ENCODE measurements at regions not wholly inside any gene's neighbourhood (a gene's known extent, or its start where the extent isn't known, plus 50 kb on each side); places are given as distances from the start of the nearest gene placed in this dataset.

DNA sequence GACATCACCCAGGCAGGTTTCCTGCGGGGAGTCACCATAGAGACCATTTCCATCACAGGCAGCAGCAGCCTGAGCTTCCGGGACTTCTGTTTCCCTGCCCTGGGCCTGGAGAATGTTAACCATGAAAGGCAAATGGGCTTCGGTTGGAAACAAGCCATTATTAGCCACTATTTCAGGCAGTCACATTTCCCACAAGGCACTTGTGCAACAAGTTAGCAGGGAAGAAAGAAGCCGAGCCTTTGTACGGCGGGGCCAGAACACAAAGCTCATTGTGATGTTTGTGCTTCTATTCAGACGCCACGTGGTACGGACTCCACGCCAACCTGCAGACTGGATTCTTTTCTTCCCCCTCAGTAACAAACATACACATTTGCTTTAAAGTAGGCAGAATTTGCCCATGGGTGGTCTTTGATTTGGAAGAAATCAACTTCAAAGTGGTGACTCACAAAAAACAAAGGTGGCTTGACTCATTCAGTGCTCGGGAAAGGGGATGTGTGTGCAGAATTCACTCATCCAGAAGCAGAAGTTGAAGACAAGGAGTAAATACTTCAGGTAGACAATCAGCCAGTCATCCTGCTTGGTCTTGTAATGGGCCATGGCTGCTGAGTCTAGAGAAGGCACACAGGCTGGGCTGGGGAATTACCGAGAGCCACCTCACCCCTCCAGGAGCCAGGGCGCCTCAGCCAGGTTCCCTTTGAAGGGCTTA, 154.2 kb upstream of the PRMT8 start:
- DNase-seq (ENCODE audit: low spot score): peak; percentile 25

DNA sequence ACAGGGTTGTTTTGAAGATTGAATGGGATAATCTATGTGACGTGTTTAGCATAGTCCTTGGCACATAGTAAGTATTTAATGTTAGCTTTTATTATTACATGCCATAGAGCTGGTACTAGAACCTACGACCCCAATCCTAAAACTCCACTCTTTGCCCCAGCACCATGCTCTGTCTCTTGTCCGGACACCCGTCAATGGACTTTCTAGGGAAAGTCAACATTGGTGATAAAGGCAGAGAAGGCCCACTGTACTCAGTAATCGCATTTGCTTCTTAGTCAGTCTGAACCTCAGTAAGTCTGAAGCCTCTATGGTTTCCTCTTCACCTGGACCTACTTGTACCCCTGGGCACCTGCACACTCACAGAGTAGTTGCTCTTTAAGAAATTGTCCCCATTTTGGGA, 153.1 kb upstream of the PRMT8 start:
- no peak for DNase-seq (ENCODE audit: low spot score)

DNA sequence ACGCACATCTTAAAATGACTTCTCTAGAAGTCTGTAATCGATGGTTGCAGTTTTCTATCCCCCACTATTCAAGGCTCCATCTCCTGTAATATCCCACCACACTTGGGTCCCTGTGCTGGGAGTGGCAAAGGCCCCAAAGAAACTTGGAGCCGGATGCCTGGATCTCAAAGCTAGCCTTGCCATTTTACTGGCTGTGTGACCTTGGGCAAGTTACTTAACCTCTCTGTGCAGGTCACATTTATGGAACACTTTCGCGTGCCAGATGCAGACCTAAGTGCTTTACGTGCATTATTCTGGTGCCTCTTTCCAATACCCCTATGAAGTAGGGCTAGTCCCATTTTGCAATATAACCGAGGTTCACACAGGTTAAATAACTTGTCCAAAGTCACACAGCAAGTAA, 151.8 kb upstream of the PRMT8 start:
- no peak for DNase-seq (ENCODE audit: low spot score)

DNA sequence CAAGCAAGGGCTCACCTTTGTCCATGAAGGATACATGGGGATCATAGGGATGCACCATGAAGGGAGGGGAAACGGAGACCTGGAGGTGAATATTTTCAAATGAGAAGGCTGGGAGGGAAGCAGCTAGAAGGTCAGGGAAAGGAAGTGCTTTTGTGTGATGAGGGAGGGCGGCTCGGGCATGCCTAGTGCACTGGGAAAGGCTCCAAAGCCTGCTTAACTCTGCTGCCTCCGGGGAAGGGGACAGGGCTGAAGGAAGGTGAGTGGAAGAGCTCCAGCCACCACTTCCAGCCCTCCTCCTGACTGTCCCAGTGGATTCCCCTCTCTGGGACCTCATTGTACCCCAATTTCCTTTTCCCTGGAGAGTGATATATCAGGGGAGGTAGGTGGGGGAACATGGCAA, 149.4 kb upstream of the PRMT8 start:
- no peak for DNase-seq (ENCODE audit: low spot score)

- DNase-seq (ENCODE audit: low spot score): peak; percentile 35
These were observed 149.0 kb upstream of the PRMT8 start for GRCh38 chr12:3342051-3342450.

DNA sequence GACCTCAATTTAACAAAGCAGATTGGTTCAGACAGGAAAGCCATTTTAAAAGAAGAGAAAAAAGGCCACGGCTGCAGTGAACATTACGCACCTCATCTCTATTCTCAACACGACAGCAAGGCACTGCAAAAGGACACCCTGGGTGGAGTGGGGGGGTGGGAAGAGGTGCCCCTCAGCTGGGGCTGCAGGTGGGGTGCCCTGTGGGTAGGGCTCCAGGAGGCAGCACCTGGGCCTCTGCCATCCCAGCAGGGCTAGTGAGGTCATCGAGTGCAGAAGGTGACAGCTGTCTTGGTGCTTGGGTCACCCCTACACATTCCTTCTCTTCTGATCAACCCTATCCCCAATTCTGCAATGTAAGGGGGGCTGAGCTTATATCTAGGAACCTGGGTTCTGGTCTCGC, 142.9 kb upstream of the PRMT8 start:
- no peak for DNase-seq (ENCODE audit: low spot score)

DNA sequence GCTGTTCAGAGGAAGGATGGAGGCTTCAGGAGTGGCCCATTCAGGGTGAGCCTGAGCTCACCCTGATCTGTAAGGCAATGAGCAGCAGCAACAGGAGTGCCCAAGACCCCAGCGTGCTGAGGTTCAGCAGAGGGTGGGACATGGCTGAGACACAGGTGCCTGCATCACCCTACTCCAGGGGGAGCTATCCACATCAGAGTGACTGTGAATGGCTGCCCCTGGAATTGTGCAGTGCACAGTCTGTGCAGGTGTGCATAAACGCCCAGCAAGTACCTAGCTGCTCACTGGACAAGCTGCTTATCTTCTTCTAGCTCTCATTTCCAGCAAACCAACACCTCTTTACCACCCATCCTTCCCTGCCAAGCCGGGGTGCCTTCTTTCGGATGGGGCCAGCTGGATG, 140.6 kb upstream of the PRMT8 start:
- DNase-seq (ENCODE audit: low spot score): no peak

GRCh38 chr12:3351731-3352130, 139.3 kb upstream of the PRMT8 start:
- DNase-seq (ENCODE audit: low spot score): no peak

DNA sequence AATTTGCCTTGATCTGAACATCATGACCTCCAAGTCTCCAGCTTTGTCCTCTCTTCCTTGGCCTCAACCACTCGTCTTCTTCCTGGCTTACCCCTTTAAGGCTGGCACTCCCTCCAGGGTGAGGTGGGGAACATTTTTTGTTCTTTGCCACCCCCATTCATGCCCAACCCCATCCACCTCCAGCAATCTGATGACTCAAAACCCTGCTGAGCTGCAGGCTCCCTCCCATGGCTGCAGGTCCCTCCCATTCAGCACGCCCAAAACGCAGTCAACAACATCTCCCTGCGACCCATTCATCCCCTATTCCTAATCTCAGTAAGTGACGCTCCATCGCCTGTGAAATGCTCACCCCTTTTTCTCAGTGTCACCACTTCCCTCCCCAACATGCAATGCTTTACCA, 138.8 kb upstream of the PRMT8 start:
- DNase-seq (ENCODE audit: low spot score): no peak

- DNase-seq (ENCODE audit: low spot score): no peak
These were observed 137.4 kb upstream of the PRMT8 start for GRCh38 chr12:3353621-3354020.

GRCh38 chr12:3354586-3354985, 136.4 kb upstream of the PRMT8 start:
- no peak for DNase-seq (ENCODE audit: low spot score)

- DNase-seq (ENCODE audit: low spot score): no peak
These were observed 135.6 kb upstream of the PRMT8 start for GRCh38 chr12:3355378-3355900.

GRCh38 chr12:3357950-3358525, 133.0 kb upstream of the PRMT8 start:
- no peak for DNase-seq (ENCODE audit: low spot score)

DNA sequence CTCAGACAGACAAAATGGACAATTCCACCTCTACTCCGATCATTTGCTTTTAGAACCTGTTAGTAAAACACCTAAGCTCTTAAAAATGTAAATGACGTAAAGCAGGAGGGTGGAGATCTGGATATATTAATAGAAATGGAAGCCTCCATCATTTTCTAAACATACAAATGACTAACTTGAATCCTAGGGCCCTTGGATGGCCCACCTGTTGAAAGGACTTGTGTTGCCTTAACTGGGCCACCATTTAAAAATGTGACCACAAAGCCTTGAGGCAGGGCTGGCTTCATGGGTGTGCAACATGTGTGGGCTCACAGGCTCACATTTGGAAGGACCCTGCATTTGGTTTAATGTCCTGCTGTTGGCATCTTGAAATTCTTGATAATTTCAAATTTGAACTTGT, 131.5 kb upstream of the PRMT8 start:
- no peak for DNase-seq (ENCODE audit: low spot score)

- DNase-seq (ENCODE audit: low spot score): no peak
These were observed 129.9 kb upstream of the PRMT8 start for GRCh38 chr12:3361146-3361545.

GRCh38 chr12:3362737-3363136, 128.3 kb upstream of the PRMT8 start:
- peak; percentile 76 for DNase-seq (ENCODE audit: low spot score)

- no peak for DNase-seq (ENCODE audit: low spot score)
These were observed 127.4 kb upstream of the PRMT8 start for GRCh38 chr12:3363608-3364007.

DNA sequence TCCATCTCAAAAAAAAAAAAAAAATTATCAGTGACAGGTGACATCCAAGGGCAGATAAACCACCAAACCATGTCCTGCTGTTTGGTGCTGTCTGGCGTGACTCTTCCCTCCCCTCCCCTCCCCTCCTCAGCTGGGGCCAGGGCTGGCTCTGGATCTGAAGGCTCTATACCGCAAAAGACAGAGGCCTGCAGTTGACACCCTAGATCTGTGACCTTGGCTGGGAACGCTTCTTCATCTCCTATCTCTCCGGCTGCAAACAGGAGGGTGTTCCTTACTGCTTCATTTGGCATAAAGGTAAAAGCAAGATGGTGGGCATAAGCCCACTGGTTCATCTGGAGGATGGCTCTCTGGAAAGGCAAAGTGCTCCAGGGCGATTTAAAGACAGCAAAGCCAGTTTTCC, 126.8 kb upstream of the PRMT8 start:
- DNase-seq (ENCODE audit: low spot score): no peak

DNA sequence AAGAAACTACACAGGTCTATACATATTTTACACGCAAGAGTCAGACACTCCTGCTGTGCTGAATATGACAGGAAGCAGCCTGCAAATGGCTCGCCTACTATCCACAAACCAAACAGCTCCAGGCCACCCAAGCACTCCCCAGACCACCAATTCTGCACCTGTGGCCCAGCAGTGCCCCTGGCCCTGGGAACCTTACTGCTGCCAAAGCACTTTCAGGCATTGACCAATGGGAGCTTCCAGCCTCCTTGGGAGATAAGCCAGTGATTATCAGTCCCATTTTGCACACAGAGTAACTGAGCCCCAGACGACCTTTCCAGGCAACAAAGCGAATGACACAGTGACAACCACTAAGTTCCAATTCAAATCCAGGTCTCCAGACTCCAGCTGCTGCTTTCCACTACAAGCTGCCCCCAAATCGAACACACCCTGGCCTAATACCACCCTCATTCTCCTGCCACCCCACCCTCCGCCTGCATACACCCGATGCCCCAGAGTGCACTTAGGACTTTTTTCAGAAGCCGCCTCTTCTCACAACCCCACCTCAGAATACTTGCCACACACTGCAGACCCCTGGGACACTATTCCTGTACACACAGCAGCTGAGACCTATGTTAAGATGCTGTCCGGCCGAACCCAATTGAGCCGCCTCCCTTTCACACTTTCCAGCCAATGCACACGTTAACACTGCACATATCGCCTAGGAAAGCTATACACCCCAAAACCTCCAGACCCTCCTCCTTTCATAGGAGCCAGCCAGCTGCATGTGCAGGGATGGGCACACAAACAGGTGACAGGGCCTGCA, 126.1 kb upstream of the PRMT8 start:
- no peak for DNase-seq (ENCODE audit: low spot score)

- DNase-seq (ENCODE audit: low spot score): peak; percentile 50
These were observed 125.3 kb upstream of the PRMT8 start for GRCh38 chr12:3365463-3366411.

DNA sequence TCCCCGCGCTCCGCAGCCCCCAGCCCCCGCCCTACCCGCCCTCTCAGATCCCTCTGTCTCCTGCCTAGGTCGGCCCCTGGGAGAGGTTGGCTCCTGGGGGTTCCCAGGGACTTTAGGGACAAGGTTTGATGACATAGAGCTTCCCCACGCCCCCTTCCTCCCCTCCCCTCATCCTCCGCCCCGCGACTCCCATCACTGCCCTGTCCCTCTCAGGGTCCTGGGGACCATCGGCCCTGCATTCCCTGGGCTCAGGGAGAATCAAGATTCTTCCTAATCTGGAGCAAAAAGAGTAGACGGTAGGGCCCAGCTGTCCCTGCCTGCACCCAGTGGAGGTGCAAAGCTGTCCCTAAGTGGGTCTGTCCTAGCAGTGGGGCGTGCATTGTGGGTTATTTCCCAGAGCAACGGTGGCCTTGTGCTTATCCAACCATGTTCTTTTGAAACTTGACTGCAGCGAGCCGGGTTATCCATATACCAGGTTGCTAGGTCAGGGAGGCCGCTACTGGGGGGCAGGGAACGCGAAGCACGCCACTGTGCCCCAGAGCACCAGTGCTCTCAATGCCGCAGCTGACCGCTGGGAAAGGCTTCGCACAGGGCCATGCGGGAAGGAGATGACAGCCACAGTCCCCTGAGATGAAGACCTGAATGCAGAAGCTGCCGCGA, 124.4 kb upstream of the PRMT8 start:
- DNase-seq (ENCODE audit: low spot score): peak; percentile 74

All from kidney tubule cell (primary cell).